ENCODE measurements at regions not wholly inside any gene's neighbourhood (a gene's known extent, or its start where the extent isn't known, plus 50 kb on each side); places are given as distances from the start of the nearest gene placed in this dataset.

GRCh38 chr10:131726967-131727366 lies 173.8 kb upstream of the PPP2R2D start:
- no peak overlapping the region for H3K4me3 Mint-ChIP-seq
- H3K36me3 Mint-ChIP-seq (ENCODE audit: insufficient read depth) = no peaks in the 10 kb centered on the region
- H3K9me3 Mint-ChIP-seq = no peaks in the 10 kb centered on the region
- no peak for DNase-seq
- peaks cover 10% of the 10 kb centered on the region for H3K27me3 Mint-ChIP-seq (ENCODE audit: low read depth)
- H3K4me1 Mint-ChIP-seq (ENCODE audit: low read depth) = peaks cover 3% of the 10 kb centered on the region
- no peak for ATAC-seq

DNA sequence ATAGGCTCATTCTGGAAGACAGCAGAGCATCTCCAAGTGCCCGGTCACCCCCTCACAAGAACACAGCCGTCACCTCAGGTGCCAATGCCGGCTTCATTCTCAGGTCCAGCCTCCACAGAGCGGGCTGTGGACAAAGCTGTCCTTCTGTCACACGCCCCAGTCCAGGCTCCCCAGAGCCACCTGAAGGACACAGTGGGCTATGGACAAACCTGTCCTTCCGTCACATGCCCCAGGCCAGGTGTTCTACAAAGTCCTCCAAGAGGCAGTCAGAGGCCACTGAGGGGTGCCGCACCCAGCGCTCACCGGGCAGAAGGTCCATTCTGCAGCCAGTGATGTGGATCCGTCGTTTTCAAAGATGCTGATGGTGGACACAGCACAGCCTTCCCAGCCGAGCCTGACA lies 173.2 kb upstream of the PPP2R2D start:
- no peak for DNase-seq
- no peak overlapping the region for H3K4me3 Mint-ChIP-seq
- H3K36me3 Mint-ChIP-seq (ENCODE audit: insufficient read depth) = no peaks in the 10 kb centered on the region
- H3K27me3 Mint-ChIP-seq (ENCODE audit: low read depth) = peaks cover 10% of the 10 kb centered on the region
- ATAC-seq = no peak
- peaks cover 3% of the 10 kb centered on the region for H3K4me1 Mint-ChIP-seq (ENCODE audit: low read depth)
- H3K9me3 Mint-ChIP-seq = peaks cover 4% of the 10 kb centered on the region

GRCh38 chr10:131728286-131729228 lies 172.3 kb upstream of the PPP2R2D start:
- Mint-ChIP-seq H3K9me3 (peaks cover 4% of the 10 kb centered on the region), H3K36me3 (ENCODE audit: insufficient read depth) (no peaks in the 10 kb centered on the region), H3K27me3 (ENCODE audit: low read depth) (peaks cover 10% of the 10 kb centered on the region), H3K4me3 (no peak overlapping the region), H3K4me1 (ENCODE audit: low read depth) (peaks cover 3% of the 10 kb centered on the region)
- no peak for ATAC-seq
- DNase-seq = no peak

DNA sequence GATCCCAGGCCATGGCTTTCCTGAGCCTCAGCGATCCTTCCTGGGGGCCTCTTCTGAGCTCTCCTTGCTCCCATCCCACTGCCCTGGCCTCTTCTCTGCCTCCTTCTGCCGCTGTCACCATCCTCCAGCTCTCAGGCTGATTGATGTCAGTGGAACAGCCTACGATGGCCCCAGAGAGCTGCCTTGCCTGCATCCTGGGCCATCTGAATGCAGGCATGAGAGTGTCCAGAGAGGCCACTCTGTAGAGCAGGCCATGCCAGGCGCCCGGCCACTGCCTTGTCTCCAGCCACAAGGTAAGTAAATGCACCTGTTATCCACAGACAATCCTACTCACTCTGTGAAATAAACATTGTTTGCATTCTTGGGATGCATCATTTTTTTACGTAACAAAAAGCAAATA lies 171.4 kb upstream of the PPP2R2D start:
- Mint-ChIP-seq H3K9me3 (peaks cover 4% of the 10 kb centered on the region), H3K36me3 (ENCODE audit: insufficient read depth) (no peaks in the 10 kb centered on the region)

GRCh38 chr10:131729938-131730660 lies 170.7 kb upstream of the PPP2R2D start:
- no peak for ATAC-seq
- H3K4me1 Mint-ChIP-seq (ENCODE audit: low read depth) = peaks cover 3% of the 10 kb centered on the region

More for the DNA sequence above, 171.4 kb upstream of the PPP2R2D start:
- Mint-ChIP-seq H3K27me3 (ENCODE audit: low read depth) (peaks cover 10% of the 10 kb centered on the region), H3K4me1 (ENCODE audit: low read depth) (peaks cover 3% of the 10 kb centered on the region), H3K4me3 (no peak overlapping the region)
- ATAC-seq (no peak), DNase-seq (no peak)

GRCh38 chr10:131730771-131731497 lies 169.9 kb upstream of the PPP2R2D start:
- no peak for ATAC-seq
- peaks cover 3% of the 10 kb centered on the region for H3K4me1 Mint-ChIP-seq (ENCODE audit: low read depth)
- H3K4me3 Mint-ChIP-seq = no peak overlapping the region
- peaks cover 4% of the 10 kb centered on the region for H3K9me3 Mint-ChIP-seq
- DNase-seq = no peak
- no peaks in the 10 kb centered on the region for H3K36me3 Mint-ChIP-seq (ENCODE audit: insufficient read depth)
- peaks cover 8% of the 10 kb centered on the region for H3K27me3 Mint-ChIP-seq (ENCODE audit: low read depth)

More at GRCh38 chr10:131729938-131730660, 170.7 kb upstream of the PPP2R2D start:
- peaks cover 4% of the 10 kb centered on the region for H3K9me3 Mint-ChIP-seq
- no peaks in the 10 kb centered on the region for H3K36me3 Mint-ChIP-seq (ENCODE audit: insufficient read depth)
- no peak overlapping the region for H3K4me3 Mint-ChIP-seq
- H3K27me3 Mint-ChIP-seq (ENCODE audit: low read depth) = peaks cover 10% of the 10 kb centered on the region
- DNase-seq = no peak

DNA sequence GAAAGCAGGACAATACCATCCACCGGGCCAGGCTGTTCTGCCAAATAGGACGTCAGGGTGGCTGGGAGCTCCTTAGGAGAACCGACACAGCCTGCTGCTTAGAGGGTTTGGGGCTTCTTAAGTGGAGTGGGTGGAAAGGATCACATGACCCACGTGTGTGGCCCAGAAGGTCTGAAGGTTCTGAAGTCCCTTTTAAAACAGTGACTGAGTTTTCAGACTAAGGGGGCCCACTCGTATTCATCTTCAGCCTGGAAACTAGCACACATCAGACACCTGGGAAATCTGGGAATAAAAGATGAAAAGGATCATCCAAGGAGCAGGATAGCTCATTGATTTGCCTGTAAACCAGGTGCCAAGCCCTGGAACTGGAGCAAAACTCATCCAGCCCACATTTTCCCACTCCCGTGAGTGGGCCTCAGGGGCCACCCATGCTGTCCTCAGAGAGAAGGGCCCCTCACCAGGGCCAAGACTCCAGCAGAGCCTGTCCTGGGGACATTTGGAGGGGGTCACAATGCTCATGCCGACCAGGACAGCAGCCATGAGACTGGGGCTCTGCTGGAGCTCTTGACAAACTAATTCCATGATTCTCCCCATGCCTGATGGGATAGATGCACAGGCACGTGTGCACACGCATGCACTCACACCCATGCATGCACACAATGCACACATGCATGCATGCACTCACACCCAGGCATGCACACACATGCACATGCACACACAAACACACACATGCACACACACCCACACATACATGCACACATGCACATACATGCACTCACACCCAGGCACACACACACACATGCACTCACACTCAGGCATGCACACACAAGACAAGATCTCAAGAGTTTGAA lies 168.8 kb upstream of the PPP2R2D start:
- ATAC-seq = no peak
- DNase-seq = no peak
- Mint-ChIP-seq H3K4me3 (no peak overlapping the region), H3K36me3 (ENCODE audit: insufficient read depth) (no peaks in the 10 kb centered on the region), H3K27me3 (ENCODE audit: low read depth) (peaks cover under 1% of the 10 kb centered on the region), H3K4me1 (ENCODE audit: low read depth) (no peaks in the 10 kb centered on the region), H3K9me3 (peaks cover 4% of the 10 kb centered on the region)

GRCh38 chr10:131732631-131733127 lies 168.1 kb upstream of the PPP2R2D start:
- H3K4me1 Mint-ChIP-seq (ENCODE audit: low read depth) = no peaks in the 10 kb centered on the region
- no peak for ATAC-seq
- H3K9me3 Mint-ChIP-seq = peaks cover 4% of the 10 kb centered on the region
- H3K36me3 Mint-ChIP-seq (ENCODE audit: insufficient read depth) = no peaks in the 10 kb centered on the region
- DNase-seq = no peak
- no peak overlapping the region for H3K4me3 Mint-ChIP-seq
- H3K27me3 Mint-ChIP-seq (ENCODE audit: low read depth) = no peaks in the 10 kb centered on the region

- ATAC-seq = no peak
- no peaks in the 10 kb centered on the region for H3K4me1 Mint-ChIP-seq (ENCODE audit: low read depth)
- H3K4me3 Mint-ChIP-seq = no peak overlapping the region
- H3K9me3 Mint-ChIP-seq = peaks cover 4% of the 10 kb centered on the region
- H3K36me3 Mint-ChIP-seq (ENCODE audit: insufficient read depth) = no peaks in the 10 kb centered on the region
- DNase-seq = no peak
- H3K27me3 Mint-ChIP-seq (ENCODE audit: low read depth) = no peaks in the 10 kb centered on the region
Measured at GRCh38 chr10:131733596-131733995, 167.2 kb upstream of the PPP2R2D start.

DNA sequence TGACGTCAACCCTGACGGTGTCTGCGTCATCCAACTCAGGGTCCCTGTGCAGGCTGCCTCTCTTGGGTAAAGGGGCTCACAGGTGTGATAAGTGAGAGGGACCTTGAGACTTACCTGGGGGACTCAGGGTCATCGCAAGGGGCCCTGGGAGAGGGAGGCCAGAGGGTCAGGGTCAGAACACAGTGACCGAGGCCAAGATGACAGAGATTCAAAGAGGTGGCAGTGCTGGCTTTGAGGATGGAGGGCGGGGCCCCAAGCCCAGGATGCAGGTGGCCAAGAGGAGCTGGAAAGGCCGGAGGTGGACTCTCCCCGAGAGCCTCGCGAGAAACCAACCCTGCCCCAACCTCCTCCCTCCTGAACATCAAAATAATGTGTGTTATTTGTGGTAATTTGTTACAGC lies 165.2 kb upstream of the PPP2R2D start:
- H3K9me3 Mint-ChIP-seq = peaks cover 4% of the 10 kb centered on the region
- H3K27me3 Mint-ChIP-seq (ENCODE audit: low read depth) = peaks cover 4% of the 10 kb centered on the region
- ATAC-seq = no peak
- no peaks in the 10 kb centered on the region for H3K4me1 Mint-ChIP-seq (ENCODE audit: low read depth)
- no peaks in the 10 kb centered on the region for H3K36me3 Mint-ChIP-seq (ENCODE audit: insufficient read depth)
- no peak for DNase-seq
- H3K4me3 Mint-ChIP-seq = no peak overlapping the region

GRCh38 chr10:131736321-131736980 lies 164.4 kb upstream of the PPP2R2D start:
- Mint-ChIP-seq H3K4me3 (no peak overlapping the region), H3K36me3 (ENCODE audit: insufficient read depth) (no peaks in the 10 kb centered on the region), H3K4me1 (ENCODE audit: low read depth) (no peaks in the 10 kb centered on the region), H3K9me3 (peaks cover 4% of the 10 kb centered on the region), H3K27me3 (ENCODE audit: low read depth) (peaks cover 4% of the 10 kb centered on the region)
- DNase-seq (no peak), ATAC-seq (no peak)

DNA sequence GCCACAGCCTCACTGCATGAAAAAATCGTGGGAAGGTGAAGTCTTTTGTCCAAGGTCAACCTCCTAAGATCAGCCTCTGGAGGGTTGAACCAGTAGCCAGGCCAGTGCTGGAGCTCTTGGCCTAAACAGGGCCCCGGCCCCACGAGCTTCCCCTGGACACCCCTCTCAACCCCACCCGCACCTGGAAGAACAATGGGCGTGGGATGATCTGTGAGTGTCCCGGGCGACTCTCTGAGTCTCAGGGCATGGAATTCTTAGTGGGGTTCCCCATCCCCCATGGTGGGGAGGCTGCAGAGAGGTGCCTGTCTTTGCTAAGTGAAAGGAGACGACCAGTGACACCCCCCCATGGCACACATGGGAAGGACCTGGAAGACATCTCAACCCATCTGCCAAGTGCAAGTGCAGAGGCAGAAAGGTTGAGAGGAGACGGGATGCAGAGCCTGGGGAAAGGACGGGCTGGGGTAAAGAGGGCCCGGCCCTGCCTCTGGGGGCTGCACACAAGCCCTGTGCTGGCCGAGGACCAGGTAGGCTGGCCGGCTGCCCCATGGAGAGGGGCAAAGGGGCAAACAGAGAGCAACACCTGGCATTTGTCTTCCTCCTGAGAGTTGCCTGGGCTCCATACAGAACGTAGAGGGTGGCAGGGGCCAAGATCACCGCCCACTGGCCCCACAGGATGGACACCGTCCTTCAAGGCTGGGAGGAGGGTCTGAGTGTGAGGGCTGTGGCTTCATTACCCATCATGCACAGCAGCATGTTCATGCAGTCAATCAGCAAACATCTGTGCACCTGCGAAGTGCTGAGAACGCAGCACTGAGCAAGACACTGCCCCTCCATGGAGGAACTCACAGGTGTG lies 163.0 kb upstream of the PPP2R2D start:
- no peaks in the 10 kb centered on the region for H3K36me3 Mint-ChIP-seq (ENCODE audit: insufficient read depth)
- ATAC-seq (no peak), DNase-seq (no peak)
- no peak overlapping the region for H3K4me3 Mint-ChIP-seq
- no peaks in the 10 kb centered on the region for H3K4me1 Mint-ChIP-seq (ENCODE audit: low read depth)
- H3K27me3 Mint-ChIP-seq (ENCODE audit: low read depth) = peaks cover 8% of the 10 kb centered on the region
- no peaks in the 10 kb centered on the region for H3K9me3 Mint-ChIP-seq
